Keratinocyte (primary cell): ENCODE measurements at regions not wholly inside any gene's neighbourhood (a gene's known extent, or its start where the extent isn't known, plus 50 kb on each side); places are given as distances from the start of the nearest gene placed in this dataset.

Experiments
- DNase-seq: peaks from one replicate; pipeline ENCODE4 v3.0.0-alpha.2; 2011; ENCODE audit warnings: low read depth, missing footprints, low spot score
- FAIRE-seq: peaks from 2 replicates; lab custom pipeline; 2011; peaks lifted over from hg19 to GRCh38; lab: Jason Lieb, UNC
- H2AFZ ChIP-seq: 2 replicates; pipeline ENCODE4 v1.6.0; 2012; ENCODE audit warnings: low read length, control low read depth, inconsistent platforms; ENCODE audit not compliant: control insufficient read depth
- H3K27ac ChIP-seq: 2 replicates; pipeline ENCODE4 v1.5.1; 2011; ENCODE audit warnings: low read length; ENCODE audit not compliant: control insufficient read depth, insufficient read depth
- H3K27me3 ChIP-seq: 3 replicates; pipeline ENCODE4 v1.6.0; 2011; ENCODE audit warnings: low read length; ENCODE audit not compliant: control insufficient read depth, insufficient read depth; ENCODE audit errors: extremely low read depth
- H3K36me3 ChIP-seq, 2 experiments: 2 replicates in 1 of 2; 3 replicates in 1 of 2; pipeline ENCODE4 v1.5.1; 2011; ENCODE audit warnings: low read length in 2 of 2, mild to moderate bottlenecking in 1 of 2; ENCODE audit not compliant: control insufficient read depth in 2 of 2, insufficient read depth in 2 of 2; ENCODE audit errors: extremely low read depth in 1 of 2
- H3K4me1 ChIP-seq: 3 replicates; pipeline ENCODE4 v1.5.1; 2011; ENCODE audit warnings: low read length; ENCODE audit not compliant: control insufficient read depth, insufficient read depth; ENCODE audit errors: extremely low read depth
- H3K4me2 ChIP-seq: 3 replicates; pipeline ENCODE4 v1.6.0; 2011; ENCODE audit warnings: low read depth, low read length; ENCODE audit not compliant: control insufficient read depth, insufficient read depth; ENCODE audit errors: extremely low read depth
- H3K4me3 ChIP-seq, 3 experiments: fragments of 200-600 bp in 1 of 3; sonication (generic) in 1 of 3; 2 replicates in 2 of 3; 3 replicates in 1 of 3; pipeline ENCODE4 v1.5.1; 2011 to 2016; ENCODE audit warnings: low read length in 3 of 3, mild to moderate bottlenecking in 3 of 3, control low read depth in 2 of 3, inconsistent platforms in 1 of 3, low read depth in 1 of 3, mixed read lengths in 1 of 3, mixed run types in 1 of 3, moderate library complexity in 1 of 3; ENCODE audit not compliant: control insufficient read depth in 2 of 3, insufficient read depth in 2 of 3; ENCODE audit errors: extremely low read depth in 1 of 3
- H3K79me2 ChIP-seq: 2 replicates; pipeline ENCODE4 v1.6.0; 2012; ENCODE audit warnings: low read length; ENCODE audit not compliant: control insufficient read depth, insufficient read depth
- H3K9ac ChIP-seq: 3 replicates; pipeline ENCODE4 v1.6.0; 2011; ENCODE audit warnings: low read length; ENCODE audit not compliant: control insufficient read depth, insufficient read depth; ENCODE audit errors: extremely low read depth
- H3K9me1 ChIP-seq: 3 replicates; pipeline ENCODE4 v1.6.0; 2011; ENCODE audit warnings: low read length; ENCODE audit not compliant: control insufficient read depth, insufficient read depth; ENCODE audit errors: extremely low read depth
- H3K9me3 ChIP-seq: 2 replicates; pipeline ENCODE4 v1.5.1; 2012; ENCODE audit warnings: low read depth, low read length; ENCODE audit not compliant: control insufficient read depth
- H4K20me1 ChIP-seq: 3 replicates; pipeline ENCODE4 v1.6.0; 2011; ENCODE audit warnings: low read length; ENCODE audit not compliant: control insufficient read depth, insufficient read depth; ENCODE audit errors: extremely low read depth
- EZH2 ChIP-seq: IDR thresholded peaks from one replicate; pipeline ENCODE4 v1.6.1; 2012; ENCODE audit warnings: inconsistent platforms, mild to moderate bottlenecking, low read length, moderate library complexity
- dilution Hi-C: fragments of 300-500 bp; cut with MboI; formaldehyde crosslinking; loops from one replicate; pipeline ENCODE4 v1.7.0; 2020; ENCODE audit warnings: low sequenced_read_pairs; ENCODE audit not compliant: extremely low pct_ligation_motif_present
- TF ChIP-seq, protein P1 (sequence below), 3 experiments: IDR thresholded peaks in 1 of 3; conservative IDR thresholded peaks in 1 of 3; optimal IDR thresholded peaks in 1 of 3; 2 replicates in 2 of 3; 3 replicates in 1 of 3; pipeline versions ENCODE3 to v1.5.1; 2011; ENCODE audit warnings: low read length in 3 of 3, mild to moderate bottlenecking in 3 of 3, moderate library complexity in 2 of 3, control low read depth in 1 of 3, inconsistent platforms in 1 of 3; ENCODE audit not compliant: insufficient read depth in 2 of 3; ENCODE audit errors: extremely low read depth in 1 of 3

- no peak overlapping the region for H3K9ac ChIP-seq
- DNase-seq (no peak), FAIRE-seq (no peak)
- no peaks in the 10 kb centered on the region for H3K4me1 ChIP-seq
- TF ChIP-seq EZH2, result no peak
- TF ChIP-seq, protein P1, sequence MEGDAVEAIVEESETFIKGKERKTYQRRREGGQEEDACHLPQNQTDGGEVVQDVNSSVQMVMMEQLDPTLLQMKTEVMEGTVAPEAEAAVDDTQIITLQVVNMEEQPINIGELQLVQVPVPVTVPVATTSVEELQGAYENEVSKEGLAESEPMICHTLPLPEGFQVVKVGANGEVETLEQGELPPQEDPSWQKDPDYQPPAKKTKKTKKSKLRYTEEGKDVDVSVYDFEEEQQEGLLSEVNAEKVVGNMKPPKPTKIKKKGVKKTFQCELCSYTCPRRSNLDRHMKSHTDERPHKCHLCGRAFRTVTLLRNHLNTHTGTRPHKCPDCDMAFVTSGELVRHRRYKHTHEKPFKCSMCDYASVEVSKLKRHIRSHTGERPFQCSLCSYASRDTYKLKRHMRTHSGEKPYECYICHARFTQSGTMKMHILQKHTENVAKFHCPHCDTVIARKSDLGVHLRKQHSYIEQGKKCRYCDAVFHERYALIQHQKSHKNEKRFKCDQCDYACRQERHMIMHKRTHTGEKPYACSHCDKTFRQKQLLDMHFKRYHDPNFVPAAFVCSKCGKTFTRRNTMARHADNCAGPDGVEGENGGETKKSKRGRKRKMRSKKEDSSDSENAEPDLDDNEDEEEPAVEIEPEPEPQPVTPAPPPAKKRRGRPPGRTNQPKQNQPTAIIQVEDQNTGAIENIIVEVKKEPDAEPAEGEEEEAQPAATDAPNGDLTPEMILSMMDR (optimal IDR thresholded peaks at IDR 0.05 in 1 of 3, IDR thresholded peaks at IDR 0.05 in 1 of 3, conservative IDR thresholded peaks at IDR 0.05 in 1 of 3; ENCODE audit: extremely low read depth in 1 of 3, insufficient read depth in 2 of 3, low read length in 3 of 3), result no peak
- H3K4me3 ChIP-seq, result no peak overlapping the region
- H3K9me1 ChIP-seq, result no peaks in the 10 kb centered on the region
- no peaks in the 10 kb centered on the region for H4K20me1 ChIP-seq
- H3K27ac ChIP-seq, result no peak overlapping the region
- H3K4me2 ChIP-seq, result no peak overlapping the region
- H3K9me3 ChIP-seq, result no peaks in the 10 kb centered on the region
- H2AFZ ChIP-seq, result no peak overlapping the region
- H3K27me3 ChIP-seq, result no peaks in the 10 kb centered on the region
- dilution Hi-C loops, result no loop called here
- no peaks in the 10 kb centered on the region for H3K36me3 ChIP-seq
- H3K79me2 ChIP-seq, result no peaks in the 10 kb centered on the region
Measured at GRCh38 chr6:140581601-140582000, 1207.2 kb upstream of the CITED2 start.

DNA sequence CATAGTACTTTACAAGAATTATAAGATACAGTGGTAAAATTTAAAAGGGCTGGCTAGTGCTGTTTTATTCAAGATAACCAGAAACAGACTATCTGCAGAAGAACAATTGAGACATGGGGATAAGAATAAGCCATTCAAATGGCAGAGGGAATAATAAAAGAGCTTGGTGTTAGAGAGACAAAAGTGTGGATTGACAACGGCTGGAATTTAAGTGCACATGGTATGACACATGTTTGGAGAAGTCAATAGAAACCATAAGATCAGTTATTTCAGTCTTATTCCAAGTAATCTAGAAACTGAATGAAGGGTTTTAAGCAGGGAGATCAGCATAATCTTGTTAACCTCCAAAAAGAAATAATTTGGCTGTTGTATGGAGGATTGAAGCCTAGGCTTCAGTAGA lies 1205.5 kb upstream of the CITED2 start:
- Histone ChIP-seq H3K79me2 (no peaks in the 10 kb centered on the region), H3K27me3 (no peaks in the 10 kb centered on the region), H4K20me1 (no peaks in the 10 kb centered on the region), H3K36me3 (no peaks in the 10 kb centered on the region), H3K4me3 (no peak overlapping the region), H2AFZ (no peak overlapping the region), H3K9ac (no peak overlapping the region), H3K4me2 (no peak overlapping the region), H3K27ac (no peak overlapping the region), H3K9me3 (no peaks in the 10 kb centered on the region), H3K9me1 (no peaks in the 10 kb centered on the region), H3K4me1 (no peaks in the 10 kb centered on the region)
- dilution Hi-C loops, result no loop called here
- no peak for FAIRE-seq
- DNase-seq, result no peak
- TF ChIP-seq, protein P1 (optimal IDR thresholded peaks at IDR 0.05 in 1 of 3, IDR thresholded peaks at IDR 0.05 in 1 of 3, conservative IDR thresholded peaks at IDR 0.05 in 1 of 3; ENCODE audit: extremely low read depth in 1 of 3, insufficient read depth in 2 of 3, low read length in 3 of 3), result no peak
- TF ChIP-seq EZH2, result no peak
